HEK293T (cell line): ENCODE measurements at regions not wholly inside any gene's neighbourhood (a gene's known extent, or its start where the extent isn't known, plus 50 kb on each side); places are given as distances from the start of the nearest gene placed in this dataset.

ENCODE experiments used
- BHLHE40 ChIP-seq: fragments of 450-650 bp; IDR thresholded peaks from 2 replicates; pipeline ENCODE4 v1.6.1; 2016; ENCODE audit warnings: mild to moderate bottlenecking, moderate library complexity, borderline replicate concordance
- FOXK2 ChIP-seq: fragments of 450-650 bp; IDR thresholded peaks from 2 replicates; pipeline ENCODE4 v1.6.1; 2016; ENCODE audit warnings: mild to moderate bottlenecking
- NFRKB ChIP-seq: fragments of 450-650 bp; IDR thresholded peaks from 2 replicates; pipeline ENCODE4 v1.6.1; 2016; ENCODE audit warnings: mild to moderate bottlenecking, moderate library complexity
- SP1 ChIP-seq: fragments of 450-650 bp; IDR thresholded peaks from 2 replicates; pipeline ENCODE4 v1.6.1; 2017
- SUZ12 ChIP-seq: fragments of 450-650 bp; IDR thresholded peaks from 2 replicates; pipeline ENCODE4 v1.6.1; 2016; ENCODE audit warnings: mild to moderate bottlenecking
- TARDBP ChIP-seq: fragments of 450-650 bp; IDR thresholded peaks from 2 replicates; pipeline ENCODE4 v1.6.1; 2016
- ZNF384 ChIP-seq: fragments of 450-650 bp; IDR thresholded peaks from 2 replicates; pipeline ENCODE4 v1.6.1; 2016

GRCh38 chr7:68868978-68869377 lies 729.3 kb upstream of the AUTS2 start:
- no peak for TF ChIP-seq SUZ12
- no peak for TF ChIP-seq BHLHE40
- TF ChIP-seq ZNF384 = no peak
- no peak for TF ChIP-seq NFRKB
- TF ChIP-seq SP1 = no peak
- TF ChIP-seq FOXK2 = no peak
- no peak for TF ChIP-seq TARDBP
